NB4 (cell line): ENCODE measurements at regions not wholly inside any gene's neighbourhood (a gene's known extent, or its start where the extent isn't known, plus 50 kb on each side); places are given as distances from the start of the nearest gene placed in this dataset.

Experiments used
- MAX ChIP-seq: IDR thresholded peaks from 2 replicates; pipeline ENCODE4 v1.6.1; 2011; ENCODE audit warnings: low read depth, low read length
- MYC ChIP-seq: IDR thresholded peaks from 2 replicates; pipeline ENCODE4 v1.6.1; 2011; ENCODE audit warnings: low read depth, low read length
- POLR2A ChIP-seq: IDR thresholded peaks from 2 replicates; pipeline ENCODE4 v1.6.1; 2011; ENCODE audit warnings: mild to moderate bottlenecking; ENCODE audit not compliant: insufficient read length; ENCODE audit errors: extremely low read depth
- TF ChIP-seq, protein P1 (sequence below): IDR thresholded peaks from one replicate; pipeline ENCODE4 v1.5.1; 2012; ENCODE audit warnings: low read depth, low read length

GRCh38 chr1:198848649-198849048 is 209.8 kb downstream of the PTPRC start:
- TF ChIP-seq, protein P1, sequence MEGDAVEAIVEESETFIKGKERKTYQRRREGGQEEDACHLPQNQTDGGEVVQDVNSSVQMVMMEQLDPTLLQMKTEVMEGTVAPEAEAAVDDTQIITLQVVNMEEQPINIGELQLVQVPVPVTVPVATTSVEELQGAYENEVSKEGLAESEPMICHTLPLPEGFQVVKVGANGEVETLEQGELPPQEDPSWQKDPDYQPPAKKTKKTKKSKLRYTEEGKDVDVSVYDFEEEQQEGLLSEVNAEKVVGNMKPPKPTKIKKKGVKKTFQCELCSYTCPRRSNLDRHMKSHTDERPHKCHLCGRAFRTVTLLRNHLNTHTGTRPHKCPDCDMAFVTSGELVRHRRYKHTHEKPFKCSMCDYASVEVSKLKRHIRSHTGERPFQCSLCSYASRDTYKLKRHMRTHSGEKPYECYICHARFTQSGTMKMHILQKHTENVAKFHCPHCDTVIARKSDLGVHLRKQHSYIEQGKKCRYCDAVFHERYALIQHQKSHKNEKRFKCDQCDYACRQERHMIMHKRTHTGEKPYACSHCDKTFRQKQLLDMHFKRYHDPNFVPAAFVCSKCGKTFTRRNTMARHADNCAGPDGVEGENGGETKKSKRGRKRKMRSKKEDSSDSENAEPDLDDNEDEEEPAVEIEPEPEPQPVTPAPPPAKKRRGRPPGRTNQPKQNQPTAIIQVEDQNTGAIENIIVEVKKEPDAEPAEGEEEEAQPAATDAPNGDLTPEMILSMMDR, result no peak
- no peak for TF ChIP-seq POLR2A
- TF ChIP-seq MYC, result no peak
- no peak for TF ChIP-seq MAX
